K562 (cell line): ENCODE measurements at regions not wholly inside any gene's neighbourhood (a gene's known extent, or its start where the extent isn't known, plus 50 kb on each side); places are given as distances from the start of the nearest gene placed in this dataset.

Source experiments
- CBX3 ChIP-seq, 2 experiments: IDR thresholded peaks; 1 replicate in 1 of 2; 2 replicates in 1 of 2; pipeline ENCODE4 v1.6.1; 2012; ENCODE audit warnings: inconsistent platforms in 2 of 2, low read length in 2 of 2, borderline replicate concordance in 1 of 2, control low read depth in 1 of 2
- HDAC8 ChIP-seq: fragments of 450-650 bp; IDR thresholded peaks from 2 replicates; pipeline ENCODE4 v1.6.1; 2016; ENCODE audit warnings: mild to moderate bottlenecking, missing genetic modification characterization, moderate library complexity, missing compliant biosample characterization
- NR2C2 ChIP-seq, 2 experiments: fragments of 200-800 bp in 1 of 2; sonication (Bioruptor generic) in 1 of 2; sonication (generic) in 1 of 2; formaldehyde crosslinking in 1 of 2; IDR thresholded peaks; 2 replicates each; pipeline versions ENCODE4 v1.6.1 to v1.8.0; 2016 to 2022; ENCODE audit warnings: mild to moderate bottlenecking in 1 of 2, missing compliant biosample characterization in 1 of 2, missing genetic modification characterization in 1 of 2, missing genetic modification reagents in 1 of 2
- SMAD3 ChIP-seq: fragments of 450-650 bp; formaldehyde crosslinking; conservative IDR thresholded peaks from 2 replicates; pipeline ENCODE4 v1.4.0; 2020; ENCODE audit warnings: mild to moderate bottlenecking
- SP1 ChIP-seq: sonication (generic); formaldehyde crosslinking; IDR thresholded peaks from 2 replicates; pipeline ENCODE4 v1.8.1; 2022; ENCODE audit warnings: mild to moderate bottlenecking, missing genetic modification reagents
- U2AF1 ChIP-seq: fragments of 200-400 bp; formaldehyde crosslinking; optimal IDR thresholded peaks from 2 replicates; pipeline ENCODE3; 2017; ENCODE audit warnings: mild to moderate bottlenecking, low read depth, low read length, moderate library complexity
- TF ChIP-seq, protein P1 (sequence below), 3 experiments: IDR thresholded peaks in 2 of 3; conservative IDR thresholded peaks in 1 of 3; 2 replicates each; pipeline ENCODE4 v1.5.1; 2011 to 2012; ENCODE audit warnings: low read length in 3 of 3, mild to moderate bottlenecking in 3 of 3, control low read depth in 2 of 3, improper control_type of control experiment in 1 of 3, inconsistent platforms in 1 of 3, low read depth in 1 of 3, mixed read lengths in 1 of 3, moderate library complexity in 1 of 3; ENCODE audit not compliant: insufficient read depth in 2 of 3

DNA sequence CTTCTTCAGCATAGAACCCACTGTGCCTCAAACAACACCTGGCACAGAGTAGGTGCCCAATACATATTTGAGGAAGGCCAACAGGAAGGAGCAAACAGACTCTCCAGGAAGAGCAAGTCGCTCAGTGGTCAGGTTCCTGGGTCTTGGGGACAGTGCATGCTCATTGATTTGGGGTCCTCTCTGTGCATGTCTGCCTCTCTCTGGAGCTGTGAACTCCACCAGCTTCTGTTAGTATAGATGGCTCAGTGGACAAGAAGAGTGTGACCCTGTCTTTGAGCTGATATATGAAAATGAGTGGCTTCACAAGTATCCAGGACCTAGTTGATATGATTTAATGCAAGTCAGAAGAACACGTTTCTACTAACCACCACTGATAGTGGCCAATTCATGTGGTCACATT is 98.7 kb downstream of the KCTD15 start:
- TF ChIP-seq, protein P1, sequence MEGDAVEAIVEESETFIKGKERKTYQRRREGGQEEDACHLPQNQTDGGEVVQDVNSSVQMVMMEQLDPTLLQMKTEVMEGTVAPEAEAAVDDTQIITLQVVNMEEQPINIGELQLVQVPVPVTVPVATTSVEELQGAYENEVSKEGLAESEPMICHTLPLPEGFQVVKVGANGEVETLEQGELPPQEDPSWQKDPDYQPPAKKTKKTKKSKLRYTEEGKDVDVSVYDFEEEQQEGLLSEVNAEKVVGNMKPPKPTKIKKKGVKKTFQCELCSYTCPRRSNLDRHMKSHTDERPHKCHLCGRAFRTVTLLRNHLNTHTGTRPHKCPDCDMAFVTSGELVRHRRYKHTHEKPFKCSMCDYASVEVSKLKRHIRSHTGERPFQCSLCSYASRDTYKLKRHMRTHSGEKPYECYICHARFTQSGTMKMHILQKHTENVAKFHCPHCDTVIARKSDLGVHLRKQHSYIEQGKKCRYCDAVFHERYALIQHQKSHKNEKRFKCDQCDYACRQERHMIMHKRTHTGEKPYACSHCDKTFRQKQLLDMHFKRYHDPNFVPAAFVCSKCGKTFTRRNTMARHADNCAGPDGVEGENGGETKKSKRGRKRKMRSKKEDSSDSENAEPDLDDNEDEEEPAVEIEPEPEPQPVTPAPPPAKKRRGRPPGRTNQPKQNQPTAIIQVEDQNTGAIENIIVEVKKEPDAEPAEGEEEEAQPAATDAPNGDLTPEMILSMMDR (IDR thresholded peaks at IDR 0.05 in 2 of 3, conservative IDR thresholded peaks at IDR 0.05 in 1 of 3; ENCODE audit: insufficient read depth in 2 of 3, low read depth in 1 of 3, low read length in 3 of 3), result no peak
- TF ChIP-seq HDAC8, result no peak
- TF ChIP-seq U2AF1, result no peak
- no peak for TF ChIP-seq SMAD3
- no peak for TF ChIP-seq NR2C2 (CRISPR knock-in tag; IDR thresholded peaks at IDR 0.05)
- TF ChIP-seq NR2C2 (tag; IDR thresholded peaks at IDR 0.05), result no peak
- TF ChIP-seq SP1 (CRISPR knock-in tag), result no peak
- no peak for TF ChIP-seq CBX3 (IDR thresholded peaks at IDR 0.05; ENCODE audit: borderline replicate concordance in 1 of 2, low read length in 2 of 2)
